ENCODE measurements at regions not wholly inside any gene's neighbourhood (a gene's known extent, or its start where the extent isn't known, plus 50 kb on each side); places are given as distances from the start of the nearest gene placed in this dataset.

DNA sequence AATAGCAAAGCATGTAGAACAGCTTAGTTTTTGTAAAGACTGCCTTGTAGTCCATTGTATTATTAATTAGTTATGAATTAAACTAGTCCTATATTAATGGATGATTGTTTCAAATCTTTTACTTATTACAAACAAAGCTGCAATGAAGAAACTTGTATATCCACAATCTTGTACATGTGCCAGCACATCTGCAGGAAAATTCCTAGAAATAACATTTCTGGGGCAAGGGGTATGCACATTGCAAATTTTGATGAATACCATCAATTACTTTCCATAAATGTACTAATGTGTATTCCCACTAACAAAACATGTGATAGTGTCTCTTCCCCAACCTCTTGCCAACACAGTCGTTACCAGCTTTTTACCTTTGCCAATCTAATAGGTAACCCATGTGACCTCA lies 73.6 kb upstream of the AKAP12 start:
- Histone ChIP-seq H3K27me3 (ENCODE audit: insufficient read depth, low read length) (no peaks in the 10 kb centered on the region), H3K79me2 (ENCODE audit: insufficient read depth, low read length) (no peaks in the 10 kb centered on the region), H3K27ac (ENCODE audit: low read depth, low read length) (no peak overlapping the region), H3K36me3 (ENCODE audit: insufficient read depth, low read length) (no peaks in the 10 kb centered on the region), H4K20me1 (ENCODE audit: insufficient read depth, low read length) (no peaks in the 10 kb centered on the region), H3K4me2 (ENCODE audit: insufficient read depth, low read length) (no peak overlapping the region), H2AFZ (ENCODE audit: low read length) (no peak overlapping the region), H3K9me3 (ENCODE audit: low read depth, low read length) (no peaks in the 10 kb centered on the region), H3K4me1 (ENCODE audit: insufficient read depth, low read length) (no peaks in the 10 kb centered on the region), H3K4me3 (ENCODE audit: insufficient read depth, low read length) (no peak overlapping the region)
- DNase-seq (ENCODE audit: insufficient read length, low spot score, missing footprints): no peak
- TF ChIP-seq, protein P1, sequence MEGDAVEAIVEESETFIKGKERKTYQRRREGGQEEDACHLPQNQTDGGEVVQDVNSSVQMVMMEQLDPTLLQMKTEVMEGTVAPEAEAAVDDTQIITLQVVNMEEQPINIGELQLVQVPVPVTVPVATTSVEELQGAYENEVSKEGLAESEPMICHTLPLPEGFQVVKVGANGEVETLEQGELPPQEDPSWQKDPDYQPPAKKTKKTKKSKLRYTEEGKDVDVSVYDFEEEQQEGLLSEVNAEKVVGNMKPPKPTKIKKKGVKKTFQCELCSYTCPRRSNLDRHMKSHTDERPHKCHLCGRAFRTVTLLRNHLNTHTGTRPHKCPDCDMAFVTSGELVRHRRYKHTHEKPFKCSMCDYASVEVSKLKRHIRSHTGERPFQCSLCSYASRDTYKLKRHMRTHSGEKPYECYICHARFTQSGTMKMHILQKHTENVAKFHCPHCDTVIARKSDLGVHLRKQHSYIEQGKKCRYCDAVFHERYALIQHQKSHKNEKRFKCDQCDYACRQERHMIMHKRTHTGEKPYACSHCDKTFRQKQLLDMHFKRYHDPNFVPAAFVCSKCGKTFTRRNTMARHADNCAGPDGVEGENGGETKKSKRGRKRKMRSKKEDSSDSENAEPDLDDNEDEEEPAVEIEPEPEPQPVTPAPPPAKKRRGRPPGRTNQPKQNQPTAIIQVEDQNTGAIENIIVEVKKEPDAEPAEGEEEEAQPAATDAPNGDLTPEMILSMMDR (IDR thresholded peaks at IDR 0.05; ENCODE audit: extremely low read depth, low read depth, low read length): no peak

DNA sequence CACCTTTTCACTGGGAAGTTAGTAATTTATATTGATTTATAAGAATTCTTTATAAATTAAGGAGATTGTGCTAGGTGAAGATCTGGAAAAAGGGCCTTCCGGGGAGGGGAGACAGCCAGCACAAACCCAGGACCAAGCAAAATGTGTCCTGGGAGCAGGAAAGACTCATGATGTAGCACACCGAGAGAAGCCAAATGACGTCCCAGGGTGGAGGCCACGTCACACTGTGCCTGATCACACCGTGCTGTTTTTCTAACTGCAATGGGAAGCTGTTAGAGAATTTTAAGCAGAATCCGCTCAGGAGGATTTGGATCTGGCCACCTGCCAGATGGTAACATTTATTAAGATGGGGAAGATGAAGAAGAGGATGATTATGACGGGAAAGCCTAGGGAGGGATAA lies 72.7 kb upstream of the AKAP12 start:
- no peak overlapping the region for H3K4me2 ChIP-seq (ENCODE audit: insufficient read depth, low read length)
- H3K27ac ChIP-seq (ENCODE audit: low read depth, low read length): no peak overlapping the region
- no peaks in the 10 kb centered on the region for H3K79me2 ChIP-seq (ENCODE audit: insufficient read depth, low read length)
- no peak overlapping the region for H2AFZ ChIP-seq (ENCODE audit: low read length)
- H4K20me1 ChIP-seq (ENCODE audit: insufficient read depth, low read length): no peaks in the 10 kb centered on the region
- no peaks in the 10 kb centered on the region for H3K36me3 ChIP-seq (ENCODE audit: insufficient read depth, low read length)
- no peak for DNase-seq (ENCODE audit: insufficient read length, low spot score, missing footprints)
- no peaks in the 10 kb centered on the region for H3K9me3 ChIP-seq (ENCODE audit: low read depth, low read length)
- no peak overlapping the region for H3K4me3 ChIP-seq (ENCODE audit: insufficient read depth, low read length)
- TF ChIP-seq, protein P1 (IDR thresholded peaks at IDR 0.05; ENCODE audit: extremely low read depth, low read depth, low read length): no peak
- H3K27me3 ChIP-seq (ENCODE audit: insufficient read depth, low read length): no peaks in the 10 kb centered on the region
- H3K4me1 ChIP-seq (ENCODE audit: insufficient read depth, low read length): no peaks in the 10 kb centered on the region

DNA sequence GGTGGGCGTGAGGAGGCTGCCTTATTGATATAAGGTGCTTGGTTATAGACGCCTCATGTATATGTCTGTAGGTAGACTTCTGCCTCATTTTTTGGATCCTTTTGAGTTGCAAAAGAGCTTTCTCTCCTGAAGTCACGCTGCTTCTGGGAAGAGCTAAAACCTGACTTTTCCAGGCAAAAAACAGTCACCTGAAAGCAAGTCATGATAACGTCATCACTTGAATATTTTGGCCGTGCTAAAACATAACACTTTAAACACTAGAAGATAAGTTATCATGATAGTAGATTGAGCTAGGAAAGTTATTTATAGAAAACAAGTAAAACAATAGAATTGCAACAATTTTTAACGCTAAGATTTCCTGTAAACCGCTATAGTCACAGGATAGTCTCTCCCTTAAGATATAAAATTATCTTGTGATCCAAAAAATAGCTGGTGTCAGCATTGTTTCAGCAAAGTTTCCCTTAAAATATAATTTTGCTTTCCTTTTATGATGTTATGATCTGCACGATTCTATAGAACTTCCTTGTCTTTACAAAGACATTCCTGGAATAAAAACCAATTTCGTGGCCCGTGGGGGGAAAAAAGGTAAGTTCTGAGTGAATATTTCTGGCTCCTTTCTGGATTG lies 69.0 kb upstream of the AKAP12 start:
- H3K36me3 ChIP-seq (ENCODE audit: insufficient read depth, low read length): no peaks in the 10 kb centered on the region
- no peaks in the 10 kb centered on the region for H3K4me1 ChIP-seq (ENCODE audit: insufficient read depth, low read length)
- no peak overlapping the region for H2AFZ ChIP-seq (ENCODE audit: low read length)

DNA sequence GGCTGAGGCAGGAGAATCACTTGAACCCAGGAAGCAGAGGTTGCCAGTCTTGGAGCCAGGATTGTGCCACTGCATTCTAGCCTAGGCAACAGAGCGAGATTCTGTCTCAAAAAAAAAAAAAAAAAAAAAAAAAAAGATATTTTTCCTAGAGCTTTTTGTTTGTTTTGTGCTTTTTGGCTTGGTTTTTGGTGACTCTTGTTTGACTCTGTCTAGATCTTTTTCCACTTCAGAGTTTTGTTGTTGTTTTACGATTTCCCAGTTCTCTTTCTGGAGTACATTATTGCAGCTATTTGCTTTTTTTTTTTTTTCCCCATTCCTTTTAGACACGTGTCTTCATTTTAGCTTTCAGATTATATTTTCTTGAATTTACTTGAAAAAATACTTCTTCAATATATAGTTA lies 67.0 kb upstream of the AKAP12 start:
- Histone ChIP-seq H3K4me2 (ENCODE audit: insufficient read depth, low read length) (no peak overlapping the region), H3K36me3 (ENCODE audit: insufficient read depth, low read length) (no peaks in the 10 kb centered on the region), H3K79me2 (ENCODE audit: insufficient read depth, low read length) (no peaks in the 10 kb centered on the region), H3K27ac (ENCODE audit: low read depth, low read length) (no peak overlapping the region), H3K4me1 (ENCODE audit: insufficient read depth, low read length) (no peaks in the 10 kb centered on the region), H4K20me1 (ENCODE audit: insufficient read depth, low read length) (no peaks in the 10 kb centered on the region), H3K4me3 (ENCODE audit: insufficient read depth, low read length) (no peak overlapping the region), H2AFZ (ENCODE audit: low read length) (no peak overlapping the region), H3K9me3 (ENCODE audit: low read depth, low read length) (no peaks in the 10 kb centered on the region), H3K27me3 (ENCODE audit: insufficient read depth, low read length) (no peaks in the 10 kb centered on the region)
- TF ChIP-seq, protein P1 (IDR thresholded peaks at IDR 0.05; ENCODE audit: extremely low read depth, low read depth, low read length): no peak
- no peak for DNase-seq (ENCODE audit: insufficient read length, low spot score, missing footprints)

More for the DNA sequence above, 69.0 kb upstream of the AKAP12 start:
- Histone ChIP-seq H3K27me3 (ENCODE audit: insufficient read depth, low read length) (no peaks in the 10 kb centered on the region), H3K9me3 (ENCODE audit: low read depth, low read length) (no peaks in the 10 kb centered on the region), H3K4me3 (ENCODE audit: insufficient read depth, low read length) (no peak overlapping the region), H4K20me1 (ENCODE audit: insufficient read depth, low read length) (no peaks in the 10 kb centered on the region), H3K79me2 (ENCODE audit: insufficient read depth, low read length) (no peaks in the 10 kb centered on the region), H3K4me2 (ENCODE audit: insufficient read depth, low read length) (no peak overlapping the region), H3K27ac (ENCODE audit: low read depth, low read length) (no peak overlapping the region)
- no peak for DNase-seq (ENCODE audit: insufficient read length, low spot score, missing footprints)
- TF ChIP-seq, protein P1 (IDR thresholded peaks at IDR 0.05; ENCODE audit: extremely low read depth, low read depth, low read length): no peak

Measured in osteoblast (primary cell).